ENCODE measurements at regions not wholly inside any gene's neighbourhood (a gene's known extent, or its start where the extent isn't known, plus 50 kb on each side); places are given as distances from the start of the nearest gene placed in this dataset.

- TF ChIP-seq, protein P1, sequence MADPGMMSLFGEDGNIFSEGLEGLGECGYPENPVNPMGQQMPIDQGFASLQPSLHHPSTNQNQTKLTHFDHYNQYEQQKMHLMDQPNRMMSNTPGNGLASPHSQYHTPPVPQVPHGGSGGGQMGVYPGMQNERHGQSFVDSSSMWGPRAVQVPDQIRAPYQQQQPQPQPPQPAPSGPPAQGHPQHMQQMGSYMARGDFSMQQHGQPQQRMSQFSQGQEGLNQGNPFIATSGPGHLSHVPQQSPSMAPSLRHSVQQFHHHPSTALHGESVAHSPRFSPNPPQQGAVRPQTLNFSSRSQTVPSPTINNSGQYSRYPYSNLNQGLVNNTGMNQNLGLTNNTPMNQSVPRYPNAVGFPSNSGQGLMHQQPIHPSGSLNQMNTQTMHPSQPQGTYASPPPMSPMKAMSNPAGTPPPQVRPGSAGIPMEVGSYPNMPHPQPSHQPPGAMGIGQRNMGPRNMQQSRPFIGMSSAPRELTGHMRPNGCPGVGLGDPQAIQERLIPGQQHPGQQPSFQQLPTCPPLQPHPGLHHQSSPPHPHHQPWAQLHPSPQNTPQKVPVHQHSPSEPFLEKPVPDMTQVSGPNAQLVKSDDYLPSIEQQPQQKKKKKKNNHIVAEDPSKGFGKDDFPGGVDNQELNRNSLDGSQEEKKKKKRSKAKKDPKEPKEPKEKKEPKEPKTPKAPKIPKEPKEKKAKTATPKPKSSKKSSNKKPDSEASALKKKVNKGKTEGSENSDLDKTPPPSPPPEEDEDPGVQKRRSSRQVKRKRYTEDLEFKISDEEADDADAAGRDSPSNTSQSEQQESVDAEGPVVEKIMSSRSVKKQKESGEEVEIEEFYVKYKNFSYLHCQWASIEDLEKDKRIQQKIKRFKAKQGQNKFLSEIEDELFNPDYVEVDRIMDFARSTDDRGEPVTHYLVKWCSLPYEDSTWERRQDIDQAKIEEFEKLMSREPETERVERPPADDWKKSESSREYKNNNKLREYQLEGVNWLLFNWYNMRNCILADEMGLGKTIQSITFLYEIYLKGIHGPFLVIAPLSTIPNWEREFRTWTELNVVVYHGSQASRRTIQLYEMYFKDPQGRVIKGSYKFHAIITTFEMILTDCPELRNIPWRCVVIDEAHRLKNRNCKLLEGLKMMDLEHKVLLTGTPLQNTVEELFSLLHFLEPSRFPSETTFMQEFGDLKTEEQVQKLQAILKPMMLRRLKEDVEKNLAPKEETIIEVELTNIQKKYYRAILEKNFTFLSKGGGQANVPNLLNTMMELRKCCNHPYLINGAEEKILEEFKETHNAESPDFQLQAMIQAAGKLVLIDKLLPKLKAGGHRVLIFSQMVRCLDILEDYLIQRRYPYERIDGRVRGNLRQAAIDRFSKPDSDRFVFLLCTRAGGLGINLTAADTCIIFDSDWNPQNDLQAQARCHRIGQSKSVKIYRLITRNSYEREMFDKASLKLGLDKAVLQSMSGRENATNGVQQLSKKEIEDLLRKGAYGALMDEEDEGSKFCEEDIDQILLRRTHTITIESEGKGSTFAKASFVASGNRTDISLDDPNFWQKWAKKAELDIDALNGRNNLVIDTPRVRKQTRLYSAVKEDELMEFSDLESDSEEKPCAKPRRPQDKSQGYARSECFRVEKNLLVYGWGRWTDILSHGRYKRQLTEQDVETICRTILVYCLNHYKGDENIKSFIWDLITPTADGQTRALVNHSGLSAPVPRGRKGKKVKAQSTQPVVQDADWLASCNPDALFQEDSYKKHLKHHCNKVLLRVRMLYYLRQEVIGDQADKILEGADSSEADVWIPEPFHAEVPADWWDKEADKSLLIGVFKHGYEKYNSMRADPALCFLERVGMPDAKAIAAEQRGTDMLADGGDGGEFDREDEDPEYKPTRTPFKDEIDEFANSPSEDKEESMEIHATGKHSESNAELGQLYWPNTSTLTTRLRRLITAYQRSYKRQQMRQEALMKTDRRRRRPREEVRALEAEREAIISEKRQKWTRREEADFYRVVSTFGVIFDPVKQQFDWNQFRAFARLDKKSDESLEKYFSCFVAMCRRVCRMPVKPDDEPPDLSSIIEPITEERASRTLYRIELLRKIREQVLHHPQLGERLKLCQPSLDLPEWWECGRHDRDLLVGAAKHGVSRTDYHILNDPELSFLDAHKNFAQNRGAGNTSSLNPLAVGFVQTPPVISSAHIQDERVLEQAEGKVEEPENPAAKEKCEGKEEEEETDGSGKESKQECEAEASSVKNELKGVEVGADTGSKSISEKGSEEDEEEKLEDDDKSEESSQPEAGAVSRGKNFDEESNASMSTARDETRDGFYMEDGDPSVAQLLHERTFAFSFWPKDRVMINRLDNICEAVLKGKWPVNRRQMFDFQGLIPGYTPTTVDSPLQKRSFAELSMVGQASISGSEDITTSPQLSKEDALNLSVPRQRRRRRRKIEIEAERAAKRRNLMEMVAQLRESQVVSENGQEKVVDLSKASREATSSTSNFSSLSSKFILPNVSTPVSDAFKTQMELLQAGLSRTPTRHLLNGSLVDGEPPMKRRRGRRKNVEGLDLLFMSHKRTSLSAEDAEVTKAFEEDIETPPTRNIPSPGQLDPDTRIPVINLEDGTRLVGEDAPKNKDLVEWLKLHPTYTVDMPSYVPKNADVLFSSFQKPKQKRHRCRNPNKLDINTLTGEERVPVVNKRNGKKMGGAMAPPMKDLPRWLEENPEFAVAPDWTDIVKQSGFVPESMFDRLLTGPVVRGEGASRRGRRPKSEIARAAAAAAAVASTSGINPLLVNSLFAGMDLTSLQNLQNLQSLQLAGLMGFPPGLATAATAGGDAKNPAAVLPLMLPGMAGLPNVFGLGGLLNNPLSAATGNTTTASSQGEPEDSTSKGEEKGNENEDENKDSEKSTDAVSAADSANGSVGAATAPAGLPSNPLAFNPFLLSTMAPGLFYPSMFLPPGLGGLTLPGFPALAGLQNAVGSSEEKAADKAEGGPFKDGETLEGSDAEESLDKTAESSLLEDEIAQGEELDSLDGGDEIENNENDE (IDR thresholded peaks at IDR 0.05; ENCODE audit: insufficient replicate concordance, low read length) = no peak
- TF ChIP-seq BACH1 (IDR thresholded peaks at IDR 0.05; ENCODE audit: low read length) = no peak
- no peak for TF ChIP-seq ASH2L (IDR thresholded peaks at IDR 0.05; ENCODE audit: low read length)
Measured at GRCh38 chr7:112962815-112963214, 123.8 kb downstream of the GPR85 start (continued).
